GM23338 (cell line): ENCODE measurements at regions not wholly inside any gene's neighbourhood (a gene's known extent, or its start where the extent isn't known, plus 50 kb on each side); places are given as distances from the start of the nearest gene placed in this dataset.
A peak's percentile ranks its signal among the peaks of the same experiment; 100 is the strongest.

Experiments
- ATAC-seq: fragments of 200-7000 bp; cut with Tn5 transposase; 3 replicates; pipeline ENCODE4 v1.9.1; 2020
- DNase-seq: peaks from one replicate; pipeline ENCODE4 v3.0.0-alpha.2; 2015; ENCODE audit warnings: low spot score
- H2AFZ ChIP-seq: fragments of 200-600 bp; sonication (generic); 2 replicates; pipeline ENCODE4 v1.8.0; 2016; ENCODE audit warnings: antibody characterized with exemption, mild to moderate bottlenecking, moderate library complexity
- H3F3A ChIP-seq: fragments of 200-600 bp; sonication (generic); replicated peaks from 2 replicates; pipeline ENCODE4 v1.8.0; 2017; ENCODE audit warnings: antibody characterized with exemption, mixed run types, low read depth
- H3K27ac ChIP-seq: fragments of 200-600 bp; sonication (generic); 2 replicates; pipeline ENCODE4 v1.6.1; 2016; ENCODE audit warnings: low read depth
- H3K27me3 ChIP-seq: fragments of 200-600 bp; sonication (generic); 2 replicates; pipeline ENCODE4 v1.8.0; 2016; ENCODE audit warnings: mild to moderate bottlenecking, mixed run types, moderate library complexity; ENCODE audit not compliant: insufficient read depth
- H3K36me3 ChIP-seq: fragments of 200-600 bp; sonication (generic); 2 replicates; pipeline ENCODE4 v1.8.0; 2016; ENCODE audit warnings: mild to moderate bottlenecking; ENCODE audit not compliant: insufficient read depth
- H3K4me1 ChIP-seq: fragments of 200-600 bp; sonication (generic); 2 replicates; pipeline ENCODE4 v1.8.0; 2016; ENCODE audit warnings: mild to moderate bottlenecking, moderate library complexity; ENCODE audit not compliant: insufficient read depth
- H3K4me2 ChIP-seq: fragments of 200-600 bp; sonication (generic); 2 replicates; pipeline ENCODE4 v1.7.1; 2017; ENCODE audit warnings: mixed run types
- H3K4me3 ChIP-seq: fragments of 200-600 bp; sonication (generic); 2 replicates; pipeline ENCODE4 v1.6.1; 2016; ENCODE audit warnings: mixed run types
- H3K79me2 ChIP-seq: fragments of 200-600 bp; sonication (generic); replicated peaks from 2 replicates; pipeline ENCODE4 v1.8.0; 2017; ENCODE audit warnings: mild to moderate bottlenecking; ENCODE audit not compliant: insufficient read depth
- H3K9me2 ChIP-seq: fragments of 200-600 bp; sonication (generic); 2 replicates; pipeline ENCODE4 v1.8.0; 2017; ENCODE audit not compliant: insufficient read depth
- H4K20me1 ChIP-seq: fragments of 200-600 bp; sonication (generic); replicated peaks from 2 replicates; pipeline ENCODE4 v1.8.0; 2017; ENCODE audit warnings: mild to moderate bottlenecking; ENCODE audit not compliant: insufficient read depth
- H3K27ac Mint-ChIP-seq: 2 replicates; pipeline ENCODE4 v1.8.0; 2020; ENCODE audit warnings: inconsistent platforms, mild to moderate bottlenecking, moderate library complexity, mixed read lengths
- H3K27me3 Mint-ChIP-seq: 3 replicates; pipeline ENCODE4 v1.8.0; 2022; ENCODE audit warnings: low read depth, mild to moderate bottlenecking, moderate library complexity, mixed read lengths, inconsistent platforms; ENCODE audit not compliant: insufficient read depth, poor library complexity
- H3K36me3 Mint-ChIP-seq: 3 replicates; pipeline ENCODE4 v1.8.0; 2021; ENCODE audit warnings: low read depth, mild to moderate bottlenecking, inconsistent platforms, moderate library complexity, mixed read lengths
- H3K4me1 Mint-ChIP-seq: 3 replicates; pipeline ENCODE4 v1.8.0; 2020; ENCODE audit warnings: mild to moderate bottlenecking, inconsistent platforms, mixed read lengths
- H3K4me3 Mint-ChIP-seq: 3 replicates; pipeline ENCODE4 v1.8.0; 2021; ENCODE audit warnings: moderate library complexity, mild to moderate bottlenecking, inconsistent platforms, mixed read lengths
- H3K9me3 Mint-ChIP-seq: 3 replicates; pipeline ENCODE4 v1.8.0; 2020; ENCODE audit warnings: moderate library complexity, mild to moderate bottlenecking, inconsistent platforms, mixed read lengths
- CREB1 ChIP-seq: fragments of 250-450 bp; sonication (Bioruptor Pico); IDR thresholded peaks from 2 replicates; pipeline ENCODE4 v1.5.0; 2020; ENCODE audit warnings: low read depth, mild to moderate bottlenecking, moderate library complexity
- ETS1 ChIP-seq: IDR thresholded peaks from 2 replicates; pipeline ENCODE4 v1.6.1; 2016; ENCODE audit warnings: antibody characterized with exemption
- EZH2 ChIP-seq: fragments of 200-600 bp; sonication (generic); IDR thresholded peaks from one replicate; pipeline ENCODE4 v1.8.0; 2017; ENCODE audit warnings: antibody characterized with exemption, mild to moderate bottlenecking, low read depth; ENCODE audit not compliant: unreplicated experiment
- EZH2phosphoT487 ChIP-seq: fragments of 200-600 bp; sonication (generic); IDR thresholded peaks from one replicate; pipeline ENCODE4 v1.8.1; 2018; ENCODE audit warnings: antibody characterized with exemption; ENCODE audit not compliant: unreplicated experiment
- NANOG ChIP-seq: IDR thresholded peaks from 2 replicates; pipeline ENCODE4 v1.6.1; 2016; ENCODE audit warnings: antibody characterized with exemption, borderline replicate concordance
- POLR2AphosphoS5 ChIP-seq: IDR thresholded peaks from 2 replicates; pipeline ENCODE4 v1.6.1; 2016; ENCODE audit warnings: antibody characterized with exemption, low read depth
- STAT1 ChIP-seq: IDR thresholded peaks from one replicate; pipeline ENCODE4 v1.6.1; 2016; ENCODE audit warnings: antibody characterized with exemption; ENCODE audit not compliant: unreplicated experiment
- ZNF114 ChIP-seq: fragments of 250-450 bp; sonication (Bioruptor Pico); IDR thresholded peaks from 2 replicates; pipeline ENCODE4 v1.5.0; 2020; ENCODE audit warnings: mild to moderate bottlenecking, moderate library complexity
- ZNF331 ChIP-seq: fragments of 250-450 bp; sonication (Bioruptor Pico); IDR thresholded peaks from 2 replicates; pipeline ENCODE4 v1.5.0; 2020; ENCODE audit warnings: low read depth, mild to moderate bottlenecking, moderate library complexity
- ZNF462 ChIP-seq: fragments of 250-450 bp; sonication (Bioruptor Pico); IDR thresholded peaks from 2 replicates; pipeline ENCODE4 v1.5.0; 2020; ENCODE audit warnings: mild to moderate bottlenecking, moderate library complexity

GRCh38 chr18:76697441-76697901, 124.9 kb upstream of the ZNF236 start (continued):
- no peak for TF ChIP-seq ZNF462 (CRISPR knock-in tag)
- TF ChIP-seq ZNF331 (CRISPR knock-in tag), result no peak
- no peak for TF ChIP-seq NANOG
- TF ChIP-seq EZH2, result no peak
- no peak for TF ChIP-seq EZH2phosphoT487
- TF ChIP-seq POLR2AphosphoS5, result no peak
- TF ChIP-seq STAT1, result no peak
- TF ChIP-seq ZNF114, result no peak
- TF ChIP-seq ETS1, result no peak

- Histone ChIP-seq H4K20me1 (no peaks in the 10 kb centered on the region), H3K79me2 (no peaks in the 10 kb centered on the region), H3K27ac (no peak overlapping the region), H3K27me3 (no peaks in the 10 kb centered on the region), H2AFZ (peak overlapping the region; percentile 59), H3K9me2 (no peaks in the 10 kb centered on the region), H3F3A (0 out of 2 replicates have a peak, but pooled peaks cover 3% of the 10 kb centered on the region), H3K4me3 (no peak overlapping the region), H3K36me3 (no peaks in the 10 kb centered on the region), H3K4me1 (0 out of 2 replicates have a peak, but pooled peaks cover 9% of the 10 kb centered on the region), H3K4me2 (no peak overlapping the region)
- Mint-ChIP-seq H3K4me1 (peaks cover 25% of the 10 kb centered on the region), H3K4me3 (no peak overlapping the region), H3K9me3 (peaks cover 8% of the 10 kb centered on the region; the same call in 1 of the 3 replicates), H3K27me3 (peaks cover 6% of the 10 kb centered on the region), H3K27ac (no peak overlapping the region), H3K36me3 (peaks cover 6% of the 10 kb centered on the region; the same call in 2 of the 3 replicates)
- ATAC-seq (no peak), DNase-seq (no peak)
- TF ChIP-seq ZNF462 (CRISPR knock-in tag), result no peak
- no peak for TF ChIP-seq POLR2AphosphoS5
- TF ChIP-seq CREB1 (CRISPR knock-in tag), result no peak
- TF ChIP-seq STAT1, result no peak
These were observed 130.6 kb upstream of the ZNF236 start for GRCh38 chr18:76691800-76692199.
